Sciatic nerve (tissue), 2 donors: ENCODE measurements at regions not wholly inside any gene's neighbourhood (a gene's known extent, or its start where the extent isn't known, plus 50 kb on each side); places are given as distances from the start of the nearest gene placed in this dataset.
"Not testable (repeated sequence)": the region's sequence is repeated elsewhere in the genome, so short reads cannot be mapped to it uniquely, and the experiment has no call there.

Source experiments
- ATAC-seq: fragments of 200-7000 bp; cut with Tn5 transposase; one replicate; pipeline ENCODE4 v1.9.1; 2020; ENCODE audit warnings: mild to moderate bottlenecking, moderate library complexity
- DNase-seq: peaks from one replicate; pipeline ENCODE4 v3.0.0-alpha.2; 2020; ENCODE audit warnings: low spot score
- intact Hi-C: fragments of 100-400 bp; cut with DNase I; formaldehyde crosslinking; loops from one replicate; pipeline ENCODE4 v1.14.2; 2022
- donor health status: DM: no; HTN: no; CAD: no.
- donor health status: DM: no; HTN: no; CAD: no.

- ATAC-seq = no peak
- intact Hi-C loops = no loop called here
- no peak for DNase-seq
Observed at GRCh38 chr15:62264196-62264595, 99.1 kb upstream of the C2CD4B start.

- intact Hi-C loops = no loop called here
- ATAC-seq (no peak), DNase-seq (no peak)
Observed at GRCh38 chr15:62269504-62269903, 104.4 kb upstream of the C2CD4B start.

- no peak for ATAC-seq
- intact Hi-C loops = no loop called here
- no peak for DNase-seq
Observed at GRCh38 chr15:62270216-62270921, 105.3 kb upstream of the C2CD4B start.

GRCh38 chr15:62272290-62272689 lies 107.2 kb upstream of the C2CD4B start:
- intact Hi-C loops = no loop called here
- DNase-seq (no peak), ATAC-seq (no peak)

- no peak for ATAC-seq
- intact Hi-C loops = no loop called here
- no peak for DNase-seq
Observed at GRCh38 chr15:62275831-62276230, 110.7 kb upstream of the C2CD4B start.

GRCh38 chr15:62277816-62278394 lies 112.8 kb upstream of the C2CD4B start:
- intact Hi-C loops = no loop called here
- ATAC-seq (no peak), DNase-seq (no peak)

- intact Hi-C loops = no loop called here
- no peak for ATAC-seq
- no peak for DNase-seq
Observed at GRCh38 chr15:62278534-62278933, 113.4 kb upstream of the C2CD4B start.

GRCh38 chr15:62279041-62279440 lies 114.0 kb upstream of the C2CD4B start:
- DNase-seq (no peak), ATAC-seq (no peak)
- intact Hi-C loops = no loop called here

- ATAC-seq (no peak), DNase-seq (no peak)
- intact Hi-C loops = no loop called here
Observed at GRCh38 chr15:62280625-62281024, 115.5 kb upstream of the C2CD4B start.

- not testable (repeated sequence) for ATAC-seq, DNase-seq
Observed at GRCh38 chr15:62281801-62282200, 116.7 kb upstream of the C2CD4B start.

GRCh38 chr15:62287066-62287857 lies 122.2 kb upstream of the C2CD4B start:
- intact Hi-C loops = no loop called here
- ATAC-seq (no peak), DNase-seq (no peak)

More at GRCh38 chr15:62281801-62282200, 116.7 kb upstream of the C2CD4B start:
- intact Hi-C loops = not testable (repeated sequence)

- DNase-seq (no peak), ATAC-seq (no peak)
- intact Hi-C loops = no loop called here
Observed at GRCh38 chr15:62288361-62289017, 123.4 kb upstream of the C2CD4B start.

- intact Hi-C loops = no loop called here
- DNase-seq = no peak
- ATAC-seq = no peak
Observed at GRCh38 chr15:62291262-62291661, 126.2 kb upstream of the C2CD4B start.

- intact Hi-C loops = no loop called here
- ATAC-seq (no peak), DNase-seq (no peak)
Observed at GRCh38 chr15:62296756-62297507, 131.8 kb upstream of the C2CD4B start.

GRCh38 chr15:62297522-62297921 lies 132.4 kb upstream of the C2CD4B start:
- ATAC-seq = no peak
- intact Hi-C loops = no loop called here

GRCh38 chr15:62297933-62298332 lies 132.8 kb upstream of the C2CD4B start:
- intact Hi-C loops = no loop called here

More at GRCh38 chr15:62297522-62297921, 132.4 kb upstream of the C2CD4B start:
- DNase-seq = no peak

GRCh38 chr15:62298811-62299210 lies 133.7 kb upstream of the C2CD4B start:
- intact Hi-C loops = no loop called here

More at GRCh38 chr15:62297933-62298332, 132.8 kb upstream of the C2CD4B start:
- ATAC-seq = no peak
- no peak for DNase-seq

GRCh38 chr15:62299541-62299940 lies 134.5 kb upstream of the C2CD4B start:
- DNase-seq = no peak
- intact Hi-C loops = no loop called here
- no peak for ATAC-seq

More at GRCh38 chr15:62298811-62299210, 133.7 kb upstream of the C2CD4B start:
- ATAC-seq = no peak
- DNase-seq = no peak
